Epithelial cell of esophagus (primary cell): ENCODE measurements at regions not wholly inside any gene's neighbourhood (a gene's known extent, or its start where the extent isn't known, plus 50 kb on each side); places are given as distances from the start of the nearest gene placed in this dataset.
"Not testable (repeated sequence)": the region's sequence is repeated elsewhere in the genome, so short reads cannot be mapped to it uniquely, and the experiment has no call there.

Source experiments
- DNase-seq: peaks from one replicate; pipeline ENCODE4 v3.0.0; 2010; ENCODE audit warnings: low read depth
- H3K4me3 ChIP-seq: 2 replicates; pipeline ENCODE4 v1.5.1; 2011; ENCODE audit warnings: mild to moderate bottlenecking, low read length, control low read depth
- CTCF ChIP-seq: IDR thresholded peaks from 2 replicates; pipeline ENCODE4 v1.5.1; 2011; ENCODE audit warnings: low read depth, mild to moderate bottlenecking, low read length, control low read depth, inconsistent platforms; ENCODE audit not compliant: insufficient read depth; ENCODE audit errors: missing control alignments

- DNase-seq = not testable (repeated sequence)
Observed at GRCh38 chr20:26373066-26373465, 676.4 kb upstream of the ZNF337 start.

GRCh38 chr20:26354511-26354910 is 657.9 kb upstream of the ZNF337 start:
- no peak for TF ChIP-seq CTCF
- H3K4me3 ChIP-seq = no peak overlapping the region
- no peak for DNase-seq

More at GRCh38 chr20:26373066-26373465, 676.4 kb upstream of the ZNF337 start:
- H3K4me3 ChIP-seq = not testable (repeated sequence)

GRCh38 chr20:26347396-26347795 is 650.7 kb upstream of the ZNF337 start:
- no peak for DNase-seq
- H3K4me3 ChIP-seq = no peak overlapping the region
- TF ChIP-seq CTCF = no peak

- not testable (repeated sequence) for H3K4me3 ChIP-seq, DNase-seq
Observed at GRCh38 chr20:26340460-26341065, 643.9 kb upstream of the ZNF337 start.

GRCh38 chr20:26324177-26324576 is 627.5 kb upstream of the ZNF337 start:
- no peak for TF ChIP-seq CTCF

GRCh38 chr20:26315054-26315453 is 618.4 kb upstream of the ZNF337 start:
- H3K4me3 ChIP-seq = no peak overlapping the region
- no peak for TF ChIP-seq CTCF
- DNase-seq = no peak

More at GRCh38 chr20:26324177-26324576, 627.5 kb upstream of the ZNF337 start:
- no peak for DNase-seq
- H3K4me3 ChIP-seq = no peak overlapping the region

- DNase-seq, H3K4me3 ChIP-seq: not testable (repeated sequence)
Observed at GRCh38 chr20:26309720-26310119, 613.1 kb upstream of the ZNF337 start.

GRCh38 chr20:26308961-26309360 is 612.3 kb upstream of the ZNF337 start:
- no peak for DNase-seq
- TF ChIP-seq CTCF = no peak
- H3K4me3 ChIP-seq = no peak overlapping the region

GRCh38 chr20:26295006-26295405 is 598.4 kb upstream of the ZNF337 start:
- H3K4me3 ChIP-seq = no peak overlapping the region
- TF ChIP-seq CTCF = no peak
- DNase-seq = no peak

GRCh38 chr20:26288379-26289061 is 591.9 kb upstream of the ZNF337 start:
- not testable (repeated sequence) for H3K4me3 ChIP-seq, DNase-seq
